PFSK-1 (cell line): ENCODE measurements at regions not wholly inside any gene's neighbourhood (a gene's known extent, or its start where the extent isn't known, plus 50 kb on each side); places are given as distances from the start of the nearest gene placed in this dataset.

Source experiments
- FOXP2 ChIP-seq: optimal IDR thresholded peaks from 2 replicates; pipeline ENCODE3; 2011; ENCODE audit warnings: borderline replicate concordance, control low read depth, inconsistent platforms; ENCODE audit not compliant: insufficient read depth; ENCODE audit errors: extremely low read length, extremely low read depth
- POLR2AphosphoS5 ChIP-seq: IDR thresholded peaks from 2 replicates; pipeline ENCODE4 v1.6.1; 2012; ENCODE audit warnings: low read depth, mild to moderate bottlenecking, control low read depth, low read length, moderate library complexity
- SIN3A ChIP-seq: IDR thresholded peaks from 2 replicates; pipeline ENCODE4 v1.6.1; 2012; ENCODE audit warnings: mild to moderate bottlenecking, low read length, moderate library complexity, borderline replicate concordance; ENCODE audit not compliant: insufficient read depth
- TAF1 ChIP-seq: IDR thresholded peaks from 2 replicates; pipeline ENCODE4 v1.6.1; 2012; ENCODE audit warnings: low read length, control low read depth, borderline replicate concordance; ENCODE audit not compliant: insufficient read depth
- TF ChIP-seq, protein P1 (sequence below), 2 experiments: IDR thresholded peaks; 2 replicates each; pipeline versions ENCODE4 v1.6.1 to v1.8.0; 2011 to 2012; ENCODE audit warnings: low read depth in 2 of 2, low read length in 2 of 2, control low read depth in 1 of 2, inconsistent platforms in 1 of 2, mild to moderate bottlenecking in 1 of 2, moderate library complexity in 1 of 2; ENCODE audit not compliant: insufficient read depth in 1 of 2

DNA sequence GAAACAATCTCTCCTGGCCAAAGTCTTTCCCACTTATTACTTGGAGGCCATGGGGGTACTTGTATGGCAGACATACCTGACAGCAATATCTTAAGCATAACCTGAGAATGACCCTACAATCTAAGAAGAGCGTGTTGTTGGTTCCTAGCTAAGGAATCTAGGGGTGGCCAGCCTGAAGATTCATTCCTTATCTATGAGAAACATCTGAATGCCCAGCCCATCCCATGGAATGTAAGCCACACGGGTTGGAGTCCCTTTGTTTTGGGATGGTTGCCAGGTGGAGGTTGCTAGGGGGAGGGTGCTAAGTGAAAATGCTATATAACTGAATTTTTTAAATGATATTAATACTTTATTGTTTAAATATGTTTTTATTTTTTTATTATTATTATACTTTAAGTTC lies 725.0 kb downstream of the ETS1 start:
- TF ChIP-seq SIN3A (no peak), FOXP2 (no peak), POLR2AphosphoS5 (no peak), TAF1 (no peak)
- TF ChIP-seq, protein P1, sequence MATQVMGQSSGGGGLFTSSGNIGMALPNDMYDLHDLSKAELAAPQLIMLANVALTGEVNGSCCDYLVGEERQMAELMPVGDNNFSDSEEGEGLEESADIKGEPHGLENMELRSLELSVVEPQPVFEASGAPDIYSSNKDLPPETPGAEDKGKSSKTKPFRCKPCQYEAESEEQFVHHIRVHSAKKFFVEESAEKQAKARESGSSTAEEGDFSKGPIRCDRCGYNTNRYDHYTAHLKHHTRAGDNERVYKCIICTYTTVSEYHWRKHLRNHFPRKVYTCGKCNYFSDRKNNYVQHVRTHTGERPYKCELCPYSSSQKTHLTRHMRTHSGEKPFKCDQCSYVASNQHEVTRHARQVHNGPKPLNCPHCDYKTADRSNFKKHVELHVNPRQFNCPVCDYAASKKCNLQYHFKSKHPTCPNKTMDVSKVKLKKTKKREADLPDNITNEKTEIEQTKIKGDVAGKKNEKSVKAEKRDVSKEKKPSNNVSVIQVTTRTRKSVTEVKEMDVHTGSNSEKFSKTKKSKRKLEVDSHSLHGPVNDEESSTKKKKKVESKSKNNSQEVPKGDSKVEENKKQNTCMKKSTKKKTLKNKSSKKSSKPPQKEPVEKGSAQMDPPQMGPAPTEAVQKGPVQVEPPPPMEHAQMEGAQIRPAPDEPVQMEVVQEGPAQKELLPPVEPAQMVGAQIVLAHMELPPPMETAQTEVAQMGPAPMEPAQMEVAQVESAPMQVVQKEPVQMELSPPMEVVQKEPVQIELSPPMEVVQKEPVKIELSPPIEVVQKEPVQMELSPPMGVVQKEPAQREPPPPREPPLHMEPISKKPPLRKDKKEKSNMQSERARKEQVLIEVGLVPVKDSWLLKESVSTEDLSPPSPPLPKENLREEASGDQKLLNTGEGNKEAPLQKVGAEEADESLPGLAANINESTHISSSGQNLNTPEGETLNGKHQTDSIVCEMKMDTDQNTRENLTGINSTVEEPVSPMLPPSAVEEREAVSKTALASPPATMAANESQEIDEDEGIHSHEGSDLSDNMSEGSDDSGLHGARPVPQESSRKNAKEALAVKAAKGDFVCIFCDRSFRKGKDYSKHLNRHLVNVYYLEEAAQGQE (IDR thresholded peaks at IDR 0.05; ENCODE audit: insufficient read depth in 1 of 2, low read depth in 2 of 2, low read length in 2 of 2), result no peak

DNA sequence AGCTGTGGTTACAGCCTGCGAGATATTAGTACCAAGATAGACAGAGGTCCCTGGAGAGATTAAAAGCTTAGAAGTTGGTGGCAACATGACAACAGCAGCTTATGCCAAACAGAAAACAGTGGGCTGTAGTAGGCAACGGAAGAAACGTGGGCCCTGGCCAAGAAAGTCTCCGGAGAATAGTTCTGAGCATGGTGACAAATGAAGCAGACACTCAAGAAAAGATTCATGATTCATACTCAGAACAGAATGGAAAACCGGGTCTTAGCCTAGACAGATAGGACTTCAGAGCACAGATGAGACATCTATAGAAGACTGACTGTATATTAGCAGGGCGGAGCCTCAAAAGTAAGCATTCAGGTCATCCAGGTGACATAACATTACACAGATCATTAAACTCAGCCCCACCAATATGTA lies 727.4 kb downstream of the ETS1 start:
- TF ChIP-seq, protein P1 (IDR thresholded peaks at IDR 0.05; ENCODE audit: insufficient read depth in 1 of 2, low read depth in 2 of 2, low read length in 2 of 2), result no peak
- TF ChIP-seq SIN3A (no peak), TAF1 (no peak), POLR2AphosphoS5 (no peak), FOXP2 (no peak)

GRCh38 chr11:127844876-127845275 lies 742.5 kb downstream of the ETS1 start:
- no peak for TF ChIP-seq FOXP2
- TF ChIP-seq POLR2AphosphoS5, result no peak
- TF ChIP-seq TAF1, result no peak
- TF ChIP-seq, protein P1 (IDR thresholded peaks at IDR 0.05; ENCODE audit: insufficient read depth in 1 of 2, low read depth in 2 of 2, low read length in 2 of 2), result no peak
- TF ChIP-seq SIN3A, result no peak

GRCh38 chr11:127843483-127844396 lies 743.6 kb downstream of the ETS1 start:
- TF ChIP-seq FOXP2, result no peak
- no peak for TF ChIP-seq TAF1
- no peak for TF ChIP-seq POLR2AphosphoS5
- TF ChIP-seq, protein P1 (IDR thresholded peaks at IDR 0.05; ENCODE audit: insufficient read depth in 1 of 2, low read depth in 2 of 2, low read length in 2 of 2), result no peak
- no peak for TF ChIP-seq SIN3A
